Fibroblast of skin of left biceps (primary cell): ENCODE measurements at regions not wholly inside any gene's neighbourhood (a gene's known extent, or its start where the extent isn't known, plus 50 kb on each side); places are given as distances from the start of the nearest gene placed in this dataset.
"Not testable (repeated sequence)": the region's sequence is repeated elsewhere in the genome, so short reads cannot be mapped to it uniquely, and the experiment has no call there.

ENCODE experiments used
- DNase-seq, 2 experiments: peaks; one replicate each; pipeline ENCODE4 v3.0.0-alpha.2; 2013; ENCODE audit warnings: low read depth in 2 of 2

GRCh38 chr4:64969081-64969480 is 559.8 kb upstream of the TECRL start:
- DNase-seq: no peak

GRCh38 chr4:64967286-64967685 is 558.0 kb upstream of the TECRL start:
- no peak for DNase-seq

- no peak for DNase-seq
Measured at GRCh38 chr4:64960516-64960915, 551.3 kb upstream of the TECRL start.

GRCh38 chr4:64940698-64941097 is 531.4 kb upstream of the TECRL start:
- DNase-seq: no peak

- DNase-seq: no peak
Measured at GRCh38 chr4:64935469-64936001, 526.3 kb upstream of the TECRL start.

- no peak for DNase-seq
Measured at GRCh38 chr4:64911846-64912245, 502.6 kb upstream of the TECRL start.

- DNase-seq: no peak
Measured at GRCh38 chr4:64903986-64904385, 494.7 kb upstream of the TECRL start.

GRCh38 chr4:64899563-64899962 is 490.3 kb upstream of the TECRL start:
- DNase-seq: no peak

GRCh38 chr4:64899030-64899429 is 489.8 kb upstream of the TECRL start:
- DNase-seq: not testable (repeated sequence)

- DNase-seq: no peak
Measured at GRCh38 chr4:64897683-64898082, 488.4 kb upstream of the TECRL start.

- DNase-seq: no peak
Measured at GRCh38 chr4:64895031-64895430, 485.8 kb upstream of the TECRL start.

GRCh38 chr4:64893205-64893604 is 484.0 kb upstream of the TECRL start:
- DNase-seq: no peak

GRCh38 chr4:64889906-64890610 is 480.8 kb upstream of the TECRL start:
- no peak for DNase-seq

GRCh38 chr4:64883087-64883807 is 474.0 kb upstream of the TECRL start:
- no peak for DNase-seq

- DNase-seq: no peak
Measured at GRCh38 chr4:64882311-64883086, 473.2 kb upstream of the TECRL start.

- DNase-seq: no peak
Measured at GRCh38 chr4:64880557-64880956, 471.3 kb upstream of the TECRL start.

- DNase-seq: no peak
Measured at GRCh38 chr4:64876021-64876420, 466.8 kb upstream of the TECRL start.

GRCh38 chr4:64870558-64870957 is 461.3 kb upstream of the TECRL start:
- no peak for DNase-seq

- no peak for DNase-seq
Measured at GRCh38 chr4:64857815-64858214, 448.6 kb upstream of the TECRL start.

- no peak for DNase-seq
Measured at GRCh38 chr4:64857198-64857597, 447.9 kb upstream of the TECRL start.

- DNase-seq: no peak
Measured at GRCh38 chr4:64846417-64846816, 437.2 kb upstream of the TECRL start.

GRCh38 chr4:64829749-64830148 is 420.5 kb upstream of the TECRL start:
- no peak for DNase-seq
